ENCODE measurements at regions not wholly inside any gene's neighbourhood (a gene's known extent, or its start where the extent isn't known, plus 50 kb on each side); places are given as distances from the start of the nearest gene placed in this dataset.
"Not testable (repeated sequence)": the region's sequence is repeated elsewhere in the genome, so short reads cannot be mapped to it uniquely, and the experiment has no call there.

DNA sequence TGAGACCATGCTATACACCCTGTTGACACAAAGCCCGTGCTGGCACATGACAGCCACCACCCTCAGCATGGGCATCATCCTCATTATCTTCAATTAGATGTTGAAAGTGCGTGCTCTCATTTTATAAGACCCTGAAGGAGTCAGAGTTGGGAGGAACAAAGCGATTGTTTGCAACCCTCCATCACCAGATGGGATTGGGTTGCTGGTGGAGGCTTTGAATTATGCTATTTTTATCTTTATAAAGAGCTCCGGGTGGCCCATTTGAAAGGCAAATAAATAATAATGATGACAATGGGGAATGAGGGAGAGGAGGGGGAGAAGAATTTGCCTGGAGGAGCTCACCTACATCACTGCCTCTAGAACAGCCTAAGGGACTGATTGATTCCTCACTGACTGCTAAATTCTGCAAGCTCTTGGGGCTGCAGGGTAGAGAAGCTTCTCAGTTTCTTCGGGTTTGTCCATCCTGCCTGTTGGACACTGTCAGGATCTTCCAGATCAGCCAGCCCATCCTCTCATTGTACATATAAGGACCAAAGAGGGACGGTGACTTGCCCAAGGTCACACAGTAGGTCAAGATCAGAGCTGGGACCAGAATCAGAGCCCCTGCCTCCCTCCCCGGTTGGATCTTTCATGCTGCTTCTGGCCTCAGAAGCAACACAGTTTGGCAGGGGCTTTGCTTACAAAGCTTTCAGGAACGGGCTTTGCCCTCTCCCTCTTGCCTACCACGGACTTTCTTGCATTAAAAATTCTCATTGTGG lies 130.9 kb upstream of the ZBTB40 start:
- no peak for DNase-seq

DNA sequence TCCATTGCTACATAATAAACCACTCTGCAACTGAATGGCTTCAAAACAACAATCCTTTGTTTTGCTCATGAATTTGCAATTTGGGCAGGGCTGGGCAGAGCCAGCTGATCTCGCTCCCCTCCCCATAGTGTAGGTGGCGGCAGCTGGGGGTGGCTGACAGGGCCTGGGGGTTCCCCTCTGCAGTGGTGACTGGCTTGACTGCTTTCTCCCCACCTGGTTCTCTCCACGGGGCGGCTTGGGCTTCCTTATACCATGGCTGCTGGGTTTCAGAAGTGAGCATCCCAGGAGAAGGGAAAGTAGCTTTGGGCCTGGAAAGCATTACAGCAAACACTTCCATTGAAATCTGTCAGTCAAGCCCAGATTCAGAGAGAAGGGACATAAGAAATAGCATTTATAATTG lies 129.7 kb upstream of the ZBTB40 start:
- DNase-seq, result no peak

DNA sequence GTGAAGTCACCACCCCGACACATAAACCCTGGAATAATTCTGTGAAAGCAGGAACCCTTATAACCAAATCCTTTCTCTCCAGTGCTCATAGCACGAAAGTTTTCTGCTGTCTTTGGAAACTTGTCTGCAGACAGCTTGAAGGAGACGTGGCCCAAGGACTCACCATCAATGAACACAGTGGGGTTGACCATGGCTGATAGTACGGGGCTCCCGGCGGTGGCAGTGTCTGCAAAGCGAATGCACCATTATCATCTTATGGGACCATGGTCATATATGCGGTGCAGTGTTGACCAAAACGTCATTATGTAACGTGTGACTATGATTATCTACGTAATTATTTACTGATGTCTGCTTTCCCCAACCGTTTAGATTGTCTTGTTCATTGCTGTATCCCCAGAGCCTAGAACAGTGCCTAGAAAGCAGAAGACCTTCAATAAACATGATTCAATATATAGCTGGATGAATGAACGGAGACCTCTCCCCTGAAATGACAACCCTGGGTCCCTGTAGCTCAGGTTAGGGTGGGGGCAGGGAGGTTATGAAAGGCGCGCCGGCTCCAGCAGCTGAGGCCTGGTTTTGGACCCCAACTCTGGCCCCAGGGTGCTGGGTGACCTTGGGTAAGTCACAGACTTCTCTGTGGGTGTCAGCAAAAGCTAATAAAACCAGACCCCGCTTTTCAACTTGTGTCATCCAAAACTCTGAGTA lies 128.4 kb upstream of the ZBTB40 start:
- no peak for DNase-seq

DNA sequence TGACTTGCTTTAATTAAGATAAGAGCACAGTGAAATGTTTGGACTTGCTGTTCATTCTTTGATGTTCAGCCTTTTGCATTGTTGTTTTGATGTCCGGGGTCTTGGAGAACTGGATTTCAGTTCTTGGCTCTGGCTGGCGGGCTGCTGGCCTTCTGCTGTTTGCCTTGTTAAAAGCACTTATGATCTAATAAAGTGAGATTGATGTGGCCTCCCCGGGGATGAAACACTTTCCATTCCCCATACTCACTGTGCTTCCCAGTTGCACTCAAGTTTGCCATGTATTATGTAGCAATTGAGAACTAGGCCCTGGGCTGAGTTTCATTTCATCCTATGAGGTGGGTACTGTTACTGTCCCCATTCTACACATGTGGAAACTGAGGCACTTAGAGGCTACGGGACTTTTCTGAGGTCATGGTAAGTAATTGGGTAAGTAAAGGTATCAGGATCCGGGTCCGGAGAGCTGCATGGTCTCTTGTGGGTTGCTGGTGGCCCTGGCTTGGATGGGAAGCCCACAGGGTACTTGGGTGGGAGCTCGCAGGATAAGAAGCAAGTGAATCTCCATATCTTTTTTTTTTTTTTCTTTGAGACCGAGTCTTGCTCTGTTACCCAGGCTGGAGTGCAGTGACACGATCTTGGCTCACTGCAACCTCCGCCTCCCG lies 127.7 kb upstream of the ZBTB40 start:
- no peak for DNase-seq

DNA sequence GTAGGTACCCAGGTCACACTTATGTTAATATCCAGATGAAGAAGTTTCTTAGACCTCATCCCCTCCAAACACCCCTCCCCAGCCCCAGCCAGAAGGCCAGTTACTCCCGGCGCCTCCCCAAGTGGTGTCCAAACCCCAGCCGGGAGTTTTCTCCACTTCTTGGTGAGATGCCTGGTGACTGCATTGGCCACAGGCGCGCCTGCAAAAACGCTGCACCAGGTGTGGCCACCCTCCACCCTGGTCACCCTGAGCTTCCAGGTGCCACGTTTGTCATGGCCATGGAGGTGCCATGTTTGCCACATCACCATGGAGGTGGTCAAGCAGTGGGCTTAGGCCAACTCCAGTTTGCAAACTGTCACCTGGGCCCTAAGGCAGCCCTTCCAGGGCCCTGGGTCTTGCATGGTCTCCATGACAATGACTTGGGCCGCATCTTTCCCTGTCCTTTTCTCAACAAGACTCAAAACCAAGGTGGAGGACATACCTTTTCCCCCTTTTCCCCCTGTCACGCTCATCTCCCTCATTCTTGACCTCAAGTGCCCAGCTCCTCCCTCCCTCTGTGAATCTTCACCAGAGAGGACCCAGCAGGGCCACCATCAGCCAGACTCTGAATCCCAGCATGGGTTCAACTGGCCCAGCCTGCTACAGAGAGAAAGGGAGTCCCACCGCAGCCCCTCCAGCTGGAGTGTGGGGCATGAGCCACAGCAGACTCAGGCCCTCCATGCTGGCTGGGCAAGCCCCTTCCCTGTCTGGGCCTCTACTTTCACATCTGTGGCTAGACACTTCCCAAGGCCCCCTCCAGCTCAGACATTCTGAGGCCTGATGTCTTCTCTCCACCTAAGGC lies 125.9 kb upstream of the ZBTB40 start:
- DNase-seq, result no peak

DNA sequence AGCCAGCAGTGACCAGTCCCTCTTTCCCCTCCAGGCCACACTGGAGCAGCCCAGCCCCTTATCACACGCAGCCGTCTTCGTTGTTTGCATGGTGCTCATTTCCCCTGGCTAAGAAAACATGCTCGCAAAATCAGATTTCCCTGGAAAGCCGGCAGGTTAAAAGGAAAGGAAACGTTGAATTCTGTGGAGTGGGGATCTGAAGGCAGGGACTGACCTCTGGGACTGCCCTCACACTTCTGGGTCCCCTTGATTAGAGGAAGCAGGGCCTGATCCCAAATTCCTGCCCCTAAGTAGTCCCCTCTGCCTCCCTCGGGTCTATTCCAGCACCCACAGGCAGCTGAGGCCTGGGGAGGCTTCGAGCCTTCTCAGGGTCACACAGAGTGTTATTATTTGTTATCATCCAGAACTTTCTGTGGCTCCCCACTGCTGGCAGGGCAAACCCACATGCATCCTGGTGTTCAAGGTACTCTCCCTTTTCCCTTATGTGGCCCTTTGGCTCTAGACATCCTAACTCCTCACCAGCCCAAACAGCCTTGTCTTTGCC lies 125.2 kb upstream of the ZBTB40 start:
- no peak for DNase-seq

DNA sequence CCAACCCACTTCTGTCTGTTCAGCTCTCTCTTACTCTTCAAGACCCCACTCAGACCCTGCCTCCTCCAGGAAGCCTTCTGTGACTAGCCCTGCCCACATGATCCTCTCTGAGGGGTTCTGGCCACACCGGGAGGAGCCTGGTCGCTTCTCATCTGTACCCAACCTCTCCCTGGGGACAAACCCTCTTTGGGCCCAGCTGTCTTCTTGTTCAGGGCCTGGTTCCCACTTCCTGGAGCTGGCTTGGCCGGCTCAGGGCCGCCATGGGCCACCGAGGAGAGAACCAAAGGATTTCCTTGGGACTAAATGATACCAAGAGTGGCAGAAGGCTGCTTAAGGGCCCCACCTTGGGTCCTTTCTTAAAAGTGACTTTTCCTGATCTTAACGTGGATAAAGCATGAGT lies 124.7 kb upstream of the ZBTB40 start:
- DNase-seq, result no peak

DNA sequence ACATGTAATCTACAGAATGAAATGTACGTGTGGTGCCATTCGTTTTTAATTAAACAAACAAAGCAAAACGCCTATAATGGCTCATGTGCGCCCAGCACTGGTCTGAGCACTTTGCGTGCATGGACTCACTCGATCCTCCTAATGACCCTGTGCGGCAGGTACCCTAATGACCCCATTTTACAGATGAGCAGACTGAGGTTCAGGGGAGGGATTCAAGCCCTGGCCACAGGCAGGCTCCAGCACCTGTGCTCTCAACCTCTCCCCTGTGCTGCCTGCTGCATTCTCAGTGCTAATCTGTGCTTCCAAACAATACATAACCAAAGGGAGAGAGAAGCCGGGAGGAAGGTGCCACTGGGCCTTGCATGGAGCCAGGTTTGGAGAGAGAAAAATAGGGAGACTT lies 124.2 kb upstream of the ZBTB40 start:
- no peak for DNase-seq

DNA sequence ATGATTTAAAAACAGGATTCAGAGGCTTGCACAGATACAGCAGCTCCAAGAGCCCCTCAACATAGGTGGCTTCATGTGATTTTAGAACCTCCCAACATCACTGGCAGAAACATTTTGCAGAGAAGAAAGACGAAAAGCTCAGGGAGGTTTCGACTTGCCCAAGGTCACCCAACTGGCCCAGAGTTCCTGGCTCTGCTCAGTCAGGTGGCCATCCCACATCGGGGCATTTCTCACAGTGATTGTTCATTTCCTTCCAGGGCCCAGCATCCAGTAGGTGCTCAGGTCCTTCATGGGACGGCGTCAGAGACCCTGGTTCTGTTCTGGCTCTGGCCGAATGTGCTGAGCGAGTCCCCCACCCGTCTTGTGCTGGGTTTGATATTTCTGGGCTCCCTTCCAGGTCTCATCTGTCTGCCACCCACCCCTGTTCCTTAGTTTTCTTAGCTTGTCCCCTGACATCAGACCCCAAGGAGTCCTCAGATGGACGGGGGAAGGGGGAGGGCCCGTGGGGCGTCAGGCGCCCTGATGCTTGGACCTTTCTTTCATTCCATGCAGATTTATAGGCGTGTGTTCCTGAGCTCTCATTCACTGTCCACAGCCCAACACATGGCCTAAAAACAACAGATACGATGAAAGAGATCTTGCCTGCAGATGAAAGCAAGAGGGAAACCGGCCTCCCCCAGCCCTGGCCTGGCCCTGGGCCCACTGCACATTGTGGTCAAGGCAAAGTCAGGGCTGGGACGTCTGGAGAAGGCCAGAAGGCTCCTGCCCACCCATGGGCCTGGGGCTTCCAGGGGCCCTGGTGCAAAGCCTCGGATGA lies 123.1 kb upstream of the ZBTB40 start:
- no peak for DNase-seq

DNA sequence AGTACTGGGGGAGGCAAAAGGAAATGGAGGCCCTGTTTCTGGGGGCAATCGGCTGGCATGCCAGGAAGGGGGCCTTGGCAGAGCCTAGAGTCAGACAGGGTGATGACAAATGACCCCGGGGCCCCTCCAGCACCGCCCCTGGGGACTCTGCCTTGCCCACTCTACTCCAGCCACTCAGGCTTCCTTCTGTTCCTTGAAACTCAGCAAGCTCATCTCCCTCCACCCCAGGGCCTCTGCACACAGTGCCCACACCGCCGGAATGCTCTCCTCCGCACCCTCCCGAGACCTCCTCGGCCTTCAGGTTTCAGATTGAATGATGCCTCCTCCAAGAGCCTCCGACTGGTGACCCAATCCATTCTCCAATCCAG lies 122.5 kb upstream of the ZBTB40 start:
- DNase-seq, result no peak

DNA sequence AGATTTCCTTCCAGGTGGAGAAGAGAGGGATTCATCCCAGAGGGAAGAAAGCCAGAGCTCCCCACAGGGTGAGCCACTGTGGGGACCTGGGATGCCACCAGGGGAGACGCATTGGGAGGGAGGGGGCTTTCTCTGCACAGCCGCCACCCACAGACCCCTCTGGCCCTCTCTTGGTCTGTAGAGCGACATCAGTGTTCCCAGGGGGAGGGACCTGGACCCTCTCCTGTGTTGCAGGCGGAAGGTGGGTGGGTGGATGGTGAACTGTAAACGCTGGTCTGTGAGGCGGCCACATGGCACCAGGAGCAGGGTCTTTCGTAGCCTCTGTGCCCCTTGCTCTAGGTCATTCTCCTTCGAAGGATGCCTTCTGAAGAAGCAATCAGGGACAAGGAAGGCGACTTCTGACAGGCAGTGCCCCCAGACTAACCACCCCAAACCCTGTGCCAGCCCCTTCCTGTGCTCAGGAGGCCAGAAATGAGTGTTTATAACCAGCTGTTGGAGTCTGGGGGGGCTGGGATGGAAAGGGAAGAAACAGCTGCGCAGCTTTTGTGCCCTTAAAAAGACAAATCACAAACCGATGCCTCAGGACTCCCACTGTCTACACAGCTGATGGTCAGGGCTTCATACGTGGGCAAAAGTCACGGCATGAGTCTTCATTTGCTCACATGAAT lies 121.4 kb upstream of the ZBTB40 start:
- DNase-seq, result no peak

DNA sequence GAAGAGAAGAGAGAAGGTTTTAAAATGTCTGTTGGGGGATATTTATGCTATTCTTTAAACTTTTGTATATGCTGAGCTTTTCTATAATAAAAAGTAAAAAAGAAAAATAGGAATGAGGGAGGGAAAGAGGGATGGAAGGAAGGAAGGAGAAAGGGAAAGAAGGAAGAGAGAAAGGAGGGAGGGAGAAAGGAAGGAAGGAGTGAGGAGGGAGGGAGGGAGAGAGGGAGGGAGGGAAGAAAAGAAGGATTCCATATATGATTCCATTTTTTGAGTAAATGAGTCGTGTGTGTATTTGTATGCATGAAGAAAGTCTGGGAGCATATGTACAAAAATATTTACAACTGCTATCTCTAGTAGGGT lies 120.9 kb upstream of the ZBTB40 start:
- no peak for DNase-seq

DNA sequence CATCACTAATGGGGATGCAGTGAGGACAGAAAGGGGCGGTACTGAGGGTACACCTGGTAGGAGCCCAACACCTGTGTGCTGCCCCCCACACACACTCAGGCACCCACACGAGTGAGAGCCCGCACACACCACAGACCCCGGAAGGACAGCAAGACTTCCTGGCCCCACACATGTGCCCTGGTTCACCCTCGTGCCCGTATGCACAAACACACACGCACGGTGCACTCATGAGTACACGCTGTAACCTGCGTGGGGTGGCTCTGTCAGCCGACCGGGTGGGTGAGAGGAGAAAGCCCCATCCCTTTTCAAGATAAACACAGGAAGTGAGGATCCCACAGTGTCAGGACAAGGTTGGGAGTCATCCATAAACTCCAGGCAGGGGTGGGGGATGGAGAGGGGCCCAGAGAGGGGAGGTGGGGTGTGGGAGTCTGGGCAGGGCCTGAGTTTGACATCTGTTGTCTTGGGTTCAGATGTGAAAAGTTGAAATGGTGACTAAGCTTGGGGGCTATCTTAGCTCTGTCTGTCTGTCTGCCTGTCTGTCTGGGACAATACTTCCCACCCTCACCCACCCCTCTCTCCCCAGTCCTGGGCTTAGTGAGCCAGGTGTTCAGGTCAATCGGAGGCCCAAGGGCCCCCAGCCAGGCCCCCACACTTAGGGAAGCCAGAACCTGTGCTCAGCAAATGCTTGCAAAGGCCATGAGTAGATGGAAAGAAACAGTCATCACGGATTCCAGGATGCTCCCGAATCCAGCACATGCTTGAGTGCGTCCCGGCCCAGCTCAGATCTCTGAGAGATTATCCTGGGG lies 119.8 kb upstream of the ZBTB40 start:
- DNase-seq, result no peak

DNA sequence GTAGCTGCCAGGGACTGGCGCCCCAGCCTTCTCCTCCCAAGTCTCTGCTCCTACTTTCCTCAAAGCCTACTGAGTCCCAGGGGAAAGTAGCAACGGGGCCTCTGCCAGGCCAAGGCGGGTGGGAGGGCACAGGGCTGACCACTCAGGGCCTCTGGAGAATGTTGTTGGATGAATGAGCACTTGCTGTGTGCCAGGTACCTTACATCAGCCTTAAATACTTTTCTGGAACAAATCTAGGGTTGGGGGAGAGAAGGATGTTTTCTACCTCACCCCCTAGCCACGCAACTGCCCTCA lies 119.3 kb upstream of the ZBTB40 start:
- no peak for DNase-seq

DNA sequence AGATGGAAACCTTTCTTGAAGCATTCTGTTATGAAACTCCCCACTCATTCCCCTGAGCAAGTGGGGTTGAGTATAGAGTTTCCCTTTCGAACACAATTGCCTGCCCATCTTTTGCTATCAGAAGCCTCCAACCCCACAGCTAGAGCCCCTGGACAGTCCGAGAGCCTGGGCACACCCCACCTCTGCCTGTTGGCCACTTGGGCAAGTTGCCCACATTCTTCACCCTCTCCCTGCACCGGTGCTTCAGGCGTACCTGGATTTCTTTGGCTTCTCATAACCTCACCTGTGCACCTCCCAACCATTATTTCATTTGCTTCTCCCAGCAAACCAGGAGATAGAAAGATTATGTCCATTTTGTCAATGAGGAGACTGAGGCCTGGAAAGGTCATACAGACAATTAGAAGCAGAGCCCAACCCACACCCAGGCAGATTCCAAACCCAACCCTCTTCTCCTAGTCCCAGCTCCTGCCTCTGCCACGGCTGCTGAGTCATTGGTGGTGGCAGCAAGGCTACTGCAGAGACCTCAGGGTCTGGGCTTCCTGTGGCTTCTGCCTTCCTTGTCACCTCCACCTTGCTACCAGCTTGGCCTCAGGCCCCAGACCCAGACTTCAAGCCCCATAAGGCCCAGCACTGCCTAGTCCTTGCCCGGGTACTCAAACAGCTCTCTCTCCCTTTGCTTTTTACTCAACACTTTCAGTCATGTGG lies 118.7 kb upstream of the ZBTB40 start:
- DNase-seq, result no peak

DNA sequence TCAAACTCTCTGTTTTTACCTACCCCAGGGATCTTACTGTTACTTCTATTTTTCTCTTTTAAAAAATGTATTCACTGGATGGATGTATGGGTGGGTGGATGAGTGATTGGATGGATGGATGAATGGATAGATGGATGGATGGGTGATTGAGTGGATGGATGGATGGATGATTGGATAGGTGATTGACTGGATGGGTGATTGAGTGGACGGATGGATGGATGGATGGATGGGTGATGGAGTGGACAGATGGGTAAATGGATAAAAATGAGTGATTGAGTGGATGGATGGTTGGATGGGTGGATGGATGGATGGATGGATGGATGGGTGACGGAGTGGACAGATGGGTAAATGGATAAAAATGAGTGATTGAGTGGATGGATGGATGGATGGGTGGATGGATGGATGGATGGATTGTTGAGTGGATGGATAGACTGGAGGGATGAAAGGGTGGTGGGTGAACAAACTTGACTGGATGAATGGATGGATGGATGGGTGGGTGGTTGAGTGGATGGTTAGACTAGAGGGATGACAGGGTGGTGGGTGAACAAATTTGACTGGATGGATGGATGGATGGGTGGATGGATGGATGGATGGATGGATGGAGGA lies 118.0 kb upstream of the ZBTB40 start:
- DNase-seq, result no peak

DNA sequence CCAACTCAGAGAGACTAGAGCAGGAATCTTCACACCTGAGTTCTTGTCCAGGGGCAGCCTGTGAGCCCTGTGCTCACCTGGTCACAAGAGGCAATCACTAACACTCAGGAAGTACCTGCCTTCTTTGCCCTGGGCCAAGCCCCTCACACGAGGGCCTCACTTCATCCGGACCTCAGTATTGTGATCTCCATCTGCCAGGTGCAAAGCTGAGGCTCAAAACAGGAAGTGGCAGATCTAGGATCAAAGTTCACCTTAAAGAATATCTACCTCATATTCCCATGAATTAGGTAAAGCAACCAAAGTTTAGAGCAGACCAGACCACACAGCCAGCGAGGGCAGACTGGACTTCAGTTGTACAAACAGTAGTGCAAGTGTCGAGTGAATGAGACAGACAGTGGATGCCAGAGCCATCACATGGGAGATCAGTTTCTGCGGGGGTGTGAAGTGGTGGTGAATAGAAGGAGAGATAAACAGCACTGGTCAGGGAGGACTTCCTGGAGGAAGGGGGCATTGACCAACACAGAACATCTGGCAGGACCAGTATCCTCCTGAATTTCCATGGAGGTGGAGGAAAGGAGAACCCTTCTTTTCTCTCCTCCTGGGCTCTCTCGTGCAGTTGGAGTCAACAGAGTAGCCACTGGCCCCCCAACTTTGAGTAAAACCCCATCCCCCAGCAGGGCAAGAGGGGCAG lies 116.6 kb upstream of the ZBTB40 start:
- DNase-seq, result no peak

DNA sequence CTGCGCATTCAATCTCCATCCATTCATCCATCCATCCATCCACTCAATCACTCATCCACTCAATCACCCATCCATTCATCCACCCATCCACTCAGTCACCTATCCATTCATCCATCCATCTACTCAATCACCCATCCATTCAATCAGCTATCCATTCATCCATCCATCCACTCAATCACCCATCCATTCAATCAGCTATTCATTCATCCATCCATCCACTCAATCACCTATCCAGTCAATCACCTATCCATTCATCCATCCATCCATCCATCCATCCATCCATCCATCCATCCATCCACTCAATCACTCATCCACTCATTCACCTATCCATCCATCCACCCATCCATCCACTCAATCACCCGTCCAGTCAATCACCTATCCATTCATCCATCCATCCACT lies 115.4 kb upstream of the ZBTB40 start:
- DNase-seq, result not testable (repeated sequence)
